ENCODE measurements at regions not wholly inside any gene's neighbourhood (a gene's known extent, or its start where the extent isn't known, plus 50 kb on each side); places are given as distances from the start of the nearest gene placed in this dataset.

- Mint-ChIP-seq H3K27me3 (no peaks in the 10 kb centered on the region), H3K4me3 (no peak overlapping the region), H3K9me3 (no peaks in the 10 kb centered on the region), H3K27ac (no peak overlapping the region), H3K4me1 (no peaks in the 10 kb centered on the region), H3K36me3 (ENCODE audit: low read depth) (no peaks in the 10 kb centered on the region)
- no peak for ATAC-seq (replicated peaks)
Observed at GRCh38 chr2:66682476-66682875, 247.6 kb downstream of the MEIS1 start.

GRCh38 chr2:66683064-66683463, 248.1 kb downstream of the MEIS1 start:
- H3K36me3 Mint-ChIP-seq (ENCODE audit: low read depth): no peaks in the 10 kb centered on the region
- no peaks in the 10 kb centered on the region for H3K4me1 Mint-ChIP-seq
- no peaks in the 10 kb centered on the region for H3K9me3 Mint-ChIP-seq
- no peak overlapping the region for H3K27ac Mint-ChIP-seq
- H3K4me3 Mint-ChIP-seq: no peak overlapping the region
- no peaks in the 10 kb centered on the region for H3K27me3 Mint-ChIP-seq
- no peak for ATAC-seq (replicated peaks)

GRCh38 chr2:66683599-66683998, 248.7 kb downstream of the MEIS1 start:
- no peaks in the 10 kb centered on the region for H3K9me3 Mint-ChIP-seq
- no peak overlapping the region for H3K4me3 Mint-ChIP-seq
- no peak for ATAC-seq (replicated peaks)
- H3K27ac Mint-ChIP-seq: no peak overlapping the region
- no peaks in the 10 kb centered on the region for H3K36me3 Mint-ChIP-seq (ENCODE audit: low read depth)
- H3K4me1 Mint-ChIP-seq: no peaks in the 10 kb centered on the region
- no peaks in the 10 kb centered on the region for H3K27me3 Mint-ChIP-seq

DNA sequence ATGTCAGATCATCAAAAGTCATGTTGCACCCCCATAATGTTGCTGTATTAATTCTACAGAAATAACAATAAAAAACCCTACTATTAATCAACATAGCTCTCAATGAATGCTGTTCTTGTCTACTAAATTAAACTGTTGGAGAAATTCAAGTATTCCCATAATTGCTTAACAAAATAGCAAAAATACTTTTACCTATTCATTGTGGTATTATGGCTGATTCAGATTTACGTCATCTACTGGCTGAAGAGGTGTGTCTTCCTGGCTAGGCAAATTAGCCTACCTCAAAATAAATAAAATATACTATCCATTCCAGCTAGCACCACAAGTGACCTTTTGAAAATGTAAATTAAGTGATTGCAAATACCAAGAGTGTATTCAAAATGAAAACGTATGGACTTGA, 249.4 kb downstream of the MEIS1 start:
- no peak for ATAC-seq (replicated peaks)
- Mint-ChIP-seq H3K27me3 (no peaks in the 10 kb centered on the region), H3K27ac (no peak overlapping the region), H3K4me3 (no peak overlapping the region), H3K4me1 (no peaks in the 10 kb centered on the region), H3K36me3 (ENCODE audit: low read depth) (no peaks in the 10 kb centered on the region), H3K9me3 (no peaks in the 10 kb centered on the region)

- ATAC-seq (replicated peaks): no peak
- Mint-ChIP-seq H3K4me1 (no peaks in the 10 kb centered on the region), H3K27ac (no peak overlapping the region), H3K4me3 (no peak overlapping the region), H3K36me3 (ENCODE audit: low read depth) (no peaks in the 10 kb centered on the region), H3K27me3 (no peaks in the 10 kb centered on the region), H3K9me3 (no peaks in the 10 kb centered on the region)
Observed at GRCh38 chr2:66686755-66687154, 251.8 kb downstream of the MEIS1 start.

DNA sequence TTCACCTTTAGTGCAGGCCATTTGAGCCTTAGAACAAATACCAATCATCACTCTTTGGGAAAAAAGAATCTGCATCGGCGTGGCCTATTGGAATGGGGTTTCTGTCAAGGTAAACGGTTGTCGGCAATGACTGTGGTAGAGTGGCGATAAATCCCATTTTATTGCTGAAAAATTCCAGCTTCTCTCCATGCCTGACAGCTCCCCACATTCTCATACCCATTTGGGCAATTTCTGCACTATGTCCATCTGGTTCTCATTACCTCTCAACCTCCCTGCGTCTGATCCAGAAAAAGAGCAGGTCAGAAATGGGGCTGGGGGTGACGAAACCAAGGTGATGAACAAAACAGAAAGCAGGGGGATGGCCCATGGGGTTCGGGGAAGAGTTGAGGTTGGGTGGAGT, 254.0 kb downstream of the MEIS1 start:
- Mint-ChIP-seq H3K9me3 (no peaks in the 10 kb centered on the region), H3K27ac (no peak overlapping the region), H3K36me3 (ENCODE audit: low read depth) (no peaks in the 10 kb centered on the region), H3K4me1 (no peaks in the 10 kb centered on the region), H3K4me3 (no peak overlapping the region), H3K27me3 (no peaks in the 10 kb centered on the region)
- ATAC-seq (replicated peaks): no peak

DNA sequence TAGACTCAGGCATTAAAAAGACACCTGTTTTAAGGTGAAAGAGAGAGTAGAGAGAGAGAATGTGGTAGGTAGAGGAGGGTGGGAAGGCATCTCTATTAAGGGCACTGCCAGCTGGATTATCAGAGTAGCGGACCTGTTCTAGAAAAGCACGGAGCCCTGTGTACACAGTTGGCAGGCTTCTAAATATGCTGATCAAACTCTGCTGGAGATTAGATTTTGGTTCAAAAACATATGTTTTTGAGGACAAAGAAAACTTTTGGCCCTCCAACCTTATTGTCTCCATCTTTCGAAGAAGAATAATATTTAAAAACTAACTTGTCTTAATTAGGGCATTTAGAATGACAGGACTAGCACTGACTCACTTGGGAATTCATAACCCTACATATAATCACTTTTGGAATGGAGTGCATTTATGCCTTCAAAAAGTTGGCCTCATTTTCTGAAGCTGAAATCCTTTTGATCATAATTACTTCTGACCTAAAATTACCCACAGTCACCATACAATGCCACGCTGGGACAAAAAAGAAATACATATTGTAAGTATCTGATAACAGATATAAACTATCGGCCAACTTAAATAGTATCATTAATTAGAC, 254.6 kb downstream of the MEIS1 start:
- Mint-ChIP-seq H3K27ac (no peak overlapping the region), H3K9me3 (no peaks in the 10 kb centered on the region), H3K4me3 (no peak overlapping the region), H3K27me3 (no peaks in the 10 kb centered on the region), H3K36me3 (ENCODE audit: low read depth) (no peaks in the 10 kb centered on the region), H3K4me1 (no peaks in the 10 kb centered on the region)
- no peak for ATAC-seq (replicated peaks)

DNA sequence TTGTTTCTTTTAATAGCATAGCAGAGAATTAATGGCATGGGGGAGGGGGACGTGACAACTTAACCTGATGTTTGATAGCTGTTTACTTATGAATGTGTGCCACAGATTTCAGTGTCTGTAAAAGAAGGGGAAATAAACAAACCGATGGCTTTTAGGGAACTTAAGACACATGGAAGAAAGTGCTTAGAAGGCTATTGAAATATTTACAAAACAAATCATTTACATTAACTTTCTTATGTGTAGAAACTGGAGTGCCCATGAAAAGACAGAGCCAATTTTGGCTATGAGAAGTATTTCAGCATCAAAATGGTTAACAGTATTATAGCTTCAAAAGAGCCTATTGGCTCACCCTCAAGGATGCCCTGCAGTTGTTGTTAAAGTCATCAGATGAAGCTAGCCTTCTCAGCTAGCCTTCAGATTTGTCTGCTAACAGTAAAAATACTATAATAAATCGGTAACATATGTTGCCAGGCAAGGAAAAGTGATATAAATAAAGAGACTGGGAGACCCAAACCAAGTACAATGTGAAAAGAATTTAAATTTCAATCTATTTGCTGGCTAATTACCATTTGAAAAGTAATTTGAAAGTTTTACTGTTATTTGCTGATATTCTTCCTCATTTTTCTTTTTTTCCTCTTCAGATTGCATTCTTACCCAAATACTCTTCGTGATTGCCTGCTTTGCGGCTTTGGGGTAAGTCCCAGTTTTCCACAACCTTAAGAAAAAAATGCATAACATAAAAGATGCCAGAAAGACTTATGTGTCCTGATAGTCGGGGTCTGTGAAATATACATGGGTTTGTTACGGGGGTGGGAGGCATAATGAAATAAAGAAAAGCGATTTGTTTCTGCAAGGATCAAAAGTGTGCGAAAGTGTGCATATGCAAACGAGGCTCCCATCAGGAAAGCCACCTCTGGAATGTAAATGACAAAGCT, 256.4 kb downstream of the MEIS1 start:
- no peak overlapping the region for H3K27ac Mint-ChIP-seq
- no peak overlapping the region for H3K4me3 Mint-ChIP-seq
- no peak for ATAC-seq (replicated peaks)
- no peaks in the 10 kb centered on the region for H3K36me3 Mint-ChIP-seq (ENCODE audit: low read depth)
- H3K9me3 Mint-ChIP-seq: no peaks in the 10 kb centered on the region
- no peaks in the 10 kb centered on the region for H3K27me3 Mint-ChIP-seq
- no peaks in the 10 kb centered on the region for H3K4me1 Mint-ChIP-seq

DNA sequence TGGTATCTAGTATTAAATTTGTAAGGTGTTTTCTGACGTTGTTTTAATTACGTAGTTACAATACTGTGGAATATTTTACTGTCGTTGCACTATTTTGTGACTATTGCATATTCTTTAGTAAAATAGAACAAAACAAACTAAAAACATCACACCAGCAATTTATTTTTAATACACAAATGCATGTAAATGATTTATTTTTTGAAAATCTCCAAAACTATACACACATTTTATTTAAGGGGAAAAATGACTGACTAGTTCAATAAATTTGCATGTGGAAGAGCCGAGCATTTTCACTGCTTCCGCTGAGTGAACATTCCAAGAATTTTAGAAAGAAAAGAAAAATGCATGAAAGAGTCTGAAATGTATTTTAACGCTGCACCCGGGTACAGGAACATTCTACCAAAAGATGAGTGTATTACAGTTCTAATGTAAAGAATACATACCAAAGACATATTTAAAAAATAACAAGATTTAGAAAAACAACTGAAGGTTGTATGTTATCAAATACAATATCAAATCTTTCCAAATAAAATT, 257.7 kb downstream of the MEIS1 start:
- no peak overlapping the region for H3K27ac Mint-ChIP-seq
- no peaks in the 10 kb centered on the region for H3K9me3 Mint-ChIP-seq
- no peak for ATAC-seq (replicated peaks)
- no peaks in the 10 kb centered on the region for H3K36me3 Mint-ChIP-seq (ENCODE audit: low read depth)
- H3K4me3 Mint-ChIP-seq: no peak overlapping the region
- H3K4me1 Mint-ChIP-seq: no peaks in the 10 kb centered on the region
- H3K27me3 Mint-ChIP-seq: no peaks in the 10 kb centered on the region

DNA sequence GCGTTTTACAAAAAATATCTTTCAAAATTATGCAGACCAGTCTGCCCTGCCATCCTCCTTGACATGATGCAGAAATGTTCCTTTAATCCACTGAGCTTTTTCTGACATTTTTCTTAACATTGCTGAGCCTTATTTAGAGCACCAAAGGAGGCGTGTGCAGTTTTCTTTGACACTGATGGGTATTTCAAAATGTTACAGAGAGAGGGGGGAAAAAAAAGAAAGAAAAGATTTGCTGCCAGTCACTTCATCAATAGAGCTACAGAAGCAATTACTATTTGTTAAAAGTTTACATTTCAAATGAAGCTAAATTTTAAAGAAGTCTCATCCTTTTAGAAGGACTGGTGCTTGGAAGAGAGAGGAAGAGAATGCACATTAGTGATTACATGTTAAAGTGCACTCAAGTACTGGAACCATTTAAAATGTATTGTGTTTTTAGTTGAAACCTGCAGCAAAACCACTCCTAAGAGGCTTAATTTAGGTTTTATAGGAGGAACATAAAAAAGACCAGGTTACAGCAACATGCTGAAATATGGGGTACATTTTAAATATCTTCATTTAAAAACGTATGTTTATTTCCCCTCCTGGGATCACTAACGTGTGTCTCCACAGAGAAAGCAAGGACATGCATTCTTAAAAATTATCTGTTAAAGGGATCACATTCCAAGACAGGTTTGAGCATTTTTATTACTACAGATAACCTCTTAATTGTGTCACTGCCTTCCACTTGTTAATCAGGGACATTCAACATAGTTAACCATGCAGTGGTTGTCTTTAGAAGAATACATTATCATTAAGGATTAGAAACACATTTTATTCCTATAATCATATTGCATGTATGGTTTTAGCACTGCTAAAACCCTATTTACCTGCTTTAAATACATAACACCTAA, 258.4 kb downstream of the MEIS1 start:
- no peak overlapping the region for H3K27ac Mint-ChIP-seq

DNA sequence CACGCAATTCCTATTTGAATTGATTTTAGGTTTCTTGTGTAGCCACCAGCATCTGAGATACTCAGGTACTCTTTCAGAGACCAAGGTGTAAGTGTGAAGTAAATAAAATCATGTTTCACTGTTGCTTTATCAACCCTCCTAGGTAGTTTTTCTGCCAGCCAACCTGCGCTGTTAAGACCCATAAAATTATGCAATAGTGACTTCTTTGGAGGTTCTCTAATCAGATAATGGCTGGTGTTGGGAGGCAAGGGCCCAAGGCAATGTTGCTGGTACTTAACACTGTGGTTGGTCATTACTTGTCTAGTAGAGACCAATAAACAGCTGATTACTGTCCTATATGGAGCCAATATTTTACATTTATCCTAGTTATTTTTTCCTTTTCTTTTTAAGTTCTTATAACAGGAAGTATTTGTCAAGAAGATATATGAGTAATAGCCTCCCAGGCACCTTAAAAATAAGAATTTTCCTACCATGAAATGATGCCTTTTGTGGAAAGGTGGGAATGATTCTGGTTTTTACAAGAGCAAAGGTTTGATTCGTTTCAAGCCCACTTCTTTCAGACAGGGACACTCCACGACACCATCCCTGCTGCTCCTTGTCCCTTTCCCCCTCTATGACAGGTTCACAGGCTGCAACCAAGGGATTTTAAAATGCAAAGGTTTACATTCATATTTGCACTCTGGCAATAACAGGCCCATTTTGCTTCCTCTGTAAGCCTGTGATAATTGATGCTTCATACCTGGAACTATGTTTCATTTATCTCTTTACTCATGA, 259.3 kb downstream of the MEIS1 start:
- ATAC-seq (replicated peaks): no peak
- Mint-ChIP-seq H3K27me3 (no peaks in the 10 kb centered on the region), H3K4me3 (no peak overlapping the region), H3K36me3 (ENCODE audit: low read depth) (no peaks in the 10 kb centered on the region), H3K9me3 (no peaks in the 10 kb centered on the region), H3K27ac (no peak overlapping the region), H3K4me1 (no peaks in the 10 kb centered on the region)

More for the DNA sequence above, 258.4 kb downstream of the MEIS1 start:
- H3K9me3 Mint-ChIP-seq: no peaks in the 10 kb centered on the region
- H3K4me3 Mint-ChIP-seq: no peak overlapping the region
- no peak for ATAC-seq (replicated peaks)
- H3K36me3 Mint-ChIP-seq (ENCODE audit: low read depth): no peaks in the 10 kb centered on the region
- no peaks in the 10 kb centered on the region for H3K4me1 Mint-ChIP-seq
- H3K27me3 Mint-ChIP-seq: no peaks in the 10 kb centered on the region

DNA sequence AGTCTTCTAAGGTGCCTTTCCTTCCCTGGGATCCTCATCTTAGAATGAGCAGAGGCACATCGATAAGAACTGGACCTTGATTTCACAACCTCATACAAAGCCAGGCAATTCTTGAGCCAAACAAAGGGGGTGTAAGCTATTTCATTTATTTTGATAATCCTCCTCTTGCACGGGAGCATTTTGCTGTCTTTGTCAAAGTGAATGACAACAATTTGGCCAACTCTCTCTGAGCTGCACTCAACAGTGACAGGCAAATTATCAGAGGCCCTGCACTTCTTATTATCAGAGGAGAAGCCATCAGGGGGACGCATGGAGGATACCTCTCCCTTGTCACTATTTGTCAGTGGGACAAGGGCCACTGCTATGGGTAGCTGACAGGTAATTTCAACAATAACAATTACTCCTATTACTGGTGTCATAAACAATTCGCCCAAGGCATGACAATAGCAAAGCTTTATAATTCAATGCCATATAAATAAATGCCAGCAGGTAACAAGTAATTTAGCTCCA, 260.4 kb downstream of the MEIS1 start:
- no peak overlapping the region for H3K27ac Mint-ChIP-seq
- no peak overlapping the region for H3K4me3 Mint-ChIP-seq
- H3K27me3 Mint-ChIP-seq: no peaks in the 10 kb centered on the region
- H3K9me3 Mint-ChIP-seq: no peaks in the 10 kb centered on the region
- no peaks in the 10 kb centered on the region for H3K4me1 Mint-ChIP-seq
- H3K36me3 Mint-ChIP-seq (ENCODE audit: low read depth): no peaks in the 10 kb centered on the region
- no peak for ATAC-seq (replicated peaks)

DNA sequence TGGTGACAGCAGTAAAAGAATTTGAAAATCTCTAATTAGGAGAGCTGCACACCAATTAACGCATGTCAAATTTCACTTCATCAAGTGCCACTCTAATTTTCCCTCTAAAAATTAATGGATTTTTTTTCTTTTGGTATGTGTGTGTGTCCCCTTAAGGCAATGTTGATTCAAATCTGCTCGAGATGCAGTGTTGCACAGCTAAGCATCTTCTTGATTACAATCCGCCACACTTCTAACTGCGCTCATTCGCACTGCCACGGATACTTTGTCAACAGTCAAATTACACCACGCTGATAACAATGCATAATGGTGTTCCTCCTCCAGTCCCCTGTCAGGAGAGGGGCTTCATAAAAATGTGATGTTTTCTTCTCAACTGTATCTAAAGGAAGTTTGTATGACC, 261.4 kb downstream of the MEIS1 start:
- H3K9me3 Mint-ChIP-seq: peaks cover under 1% of the 10 kb centered on the region

DNA sequence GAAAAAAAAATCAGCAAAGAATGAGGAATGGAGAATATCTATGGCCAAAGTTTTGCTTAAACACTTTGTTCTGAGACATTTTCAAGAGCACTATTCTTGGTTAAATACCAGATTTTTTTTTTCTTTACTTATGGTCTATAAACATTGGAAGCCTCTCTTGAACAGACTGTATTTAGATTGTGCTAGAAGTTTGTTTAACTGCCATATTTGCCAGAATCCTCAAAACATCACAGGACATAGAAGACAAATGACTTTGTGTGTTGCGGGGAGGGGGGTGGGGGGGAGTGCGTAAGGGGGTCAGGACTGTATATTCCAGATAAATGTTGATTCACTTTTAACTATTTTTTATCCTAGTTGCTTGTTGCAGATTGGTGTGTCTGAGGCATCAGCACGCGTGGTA, 262.0 kb downstream of the MEIS1 start:
- ATAC-seq (replicated peaks): no peak
- no peak overlapping the region for H3K27ac Mint-ChIP-seq
- H3K36me3 Mint-ChIP-seq (ENCODE audit: low read depth): no peaks in the 10 kb centered on the region
- no peaks in the 10 kb centered on the region for H3K27me3 Mint-ChIP-seq
- no peaks in the 10 kb centered on the region for H3K4me1 Mint-ChIP-seq
- H3K4me3 Mint-ChIP-seq: no peak overlapping the region
- H3K9me3 Mint-ChIP-seq: peaks cover 3% of the 10 kb centered on the region

More for the DNA sequence above, 261.4 kb downstream of the MEIS1 start:
- H3K4me1 Mint-ChIP-seq: no peaks in the 10 kb centered on the region
- no peaks in the 10 kb centered on the region for H3K36me3 Mint-ChIP-seq (ENCODE audit: low read depth)
- H3K4me3 Mint-ChIP-seq: no peak overlapping the region
- no peaks in the 10 kb centered on the region for H3K27me3 Mint-ChIP-seq
- no peak for ATAC-seq (replicated peaks)
- H3K27ac Mint-ChIP-seq: no peak overlapping the region
